ENCODE measurements at regions not wholly inside any gene's neighbourhood (a gene's known extent, or its start where the extent isn't known, plus 50 kb on each side); places are given as distances from the start of the nearest gene placed in this dataset.

DNA sequence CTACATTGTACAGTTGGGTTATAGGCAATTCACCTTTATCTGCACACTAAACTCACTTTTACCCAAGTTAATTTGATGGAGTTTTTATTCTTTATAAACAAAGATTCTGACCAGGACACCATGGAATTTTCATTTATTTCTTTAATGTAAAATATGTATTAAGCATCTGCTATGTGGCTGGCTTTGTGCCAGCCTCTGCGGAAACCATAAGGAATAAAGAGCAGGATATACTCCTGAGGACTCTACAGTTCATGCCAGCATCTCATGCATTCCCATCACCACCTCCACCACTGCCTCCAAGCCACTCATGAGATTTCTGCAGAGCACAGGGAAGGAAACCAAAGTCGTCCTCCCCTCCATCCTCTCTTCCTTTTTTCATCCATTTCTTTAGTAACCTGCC lies 100.0 kb upstream of the DBX1 start:
- ChIA-PET POLR2A (interaction anchor here (0.7 kb wide), 1 partner anchor 97 kb away, joined by 3 read pairs; no protein-coding TSS in a partner anchor), CTCF (no interaction called here)
- ATAC-seq (no peak), DNase-seq (ENCODE audit: low spot score) (no peak)
- Mint-ChIP-seq H3K4me3 (no peak overlapping the region), H3K27me3 (ENCODE audit: low read depth) (no peaks in the 10 kb centered on the region), H3K36me3 (no peaks in the 10 kb centered on the region), H3K9me3 (no peaks in the 10 kb centered on the region), H3K4me1 (no peaks in the 10 kb centered on the region), H3K27ac (no peak overlapping the region)
- TF ChIP-seq ZNF121 (CRISPR knock-in tag; IDR thresholded peaks at IDR 0.05), result no peak
- TF ChIP-seq CBFB (CRISPR knock-in tag; IDR thresholded peaks at IDR 0.05; ENCODE audit: low read depth), result no peak
- TF ChIP-seq NFATC4 (CRISPR knock-in tag; IDR thresholded peaks at IDR 0.05), result no peak
- TF ChIP-seq, protein P1, sequence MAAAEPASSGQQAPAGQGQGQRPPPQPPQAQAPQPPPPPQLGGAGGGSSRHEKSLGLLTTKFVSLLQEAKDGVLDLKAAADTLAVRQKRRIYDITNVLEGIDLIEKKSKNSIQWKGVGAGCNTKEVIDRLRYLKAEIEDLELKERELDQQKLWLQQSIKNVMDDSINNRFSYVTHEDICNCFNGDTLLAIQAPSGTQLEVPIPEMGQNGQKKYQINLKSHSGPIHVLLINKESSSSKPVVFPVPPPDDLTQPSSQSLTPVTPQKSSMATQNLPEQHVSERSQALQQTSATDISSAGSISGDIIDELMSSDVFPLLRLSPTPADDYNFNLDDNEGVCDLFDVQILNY (CRISPR knock-in tag; IDR thresholded peaks at IDR 0.05), result no peak
- TF ChIP-seq, protein P2, sequence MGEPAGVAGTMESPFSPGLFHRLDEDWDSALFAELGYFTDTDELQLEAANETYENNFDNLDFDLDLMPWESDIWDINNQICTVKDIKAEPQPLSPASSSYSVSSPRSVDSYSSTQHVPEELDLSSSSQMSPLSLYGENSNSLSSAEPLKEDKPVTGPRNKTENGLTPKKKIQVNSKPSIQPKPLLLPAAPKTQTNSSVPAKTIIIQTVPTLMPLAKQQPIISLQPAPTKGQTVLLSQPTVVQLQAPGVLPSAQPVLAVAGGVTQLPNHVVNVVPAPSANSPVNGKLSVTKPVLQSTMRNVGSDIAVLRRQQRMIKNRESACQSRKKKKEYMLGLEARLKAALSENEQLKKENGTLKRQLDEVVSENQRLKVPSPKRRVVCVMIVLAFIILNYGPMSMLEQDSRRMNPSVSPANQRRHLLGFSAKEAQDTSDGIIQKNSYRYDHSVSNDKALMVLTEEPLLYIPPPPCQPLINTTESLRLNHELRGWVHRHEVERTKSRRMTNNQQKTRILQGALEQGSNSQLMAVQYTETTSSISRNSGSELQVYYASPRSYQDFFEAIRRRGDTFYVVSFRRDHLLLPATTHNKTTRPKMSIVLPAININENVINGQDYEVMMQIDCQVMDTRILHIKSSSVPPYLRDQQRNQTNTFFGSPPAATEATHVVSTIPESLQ (CRISPR knock-in tag; IDR thresholded peaks at IDR 0.05), result no peak
- TF ChIP-seq, protein P3, sequence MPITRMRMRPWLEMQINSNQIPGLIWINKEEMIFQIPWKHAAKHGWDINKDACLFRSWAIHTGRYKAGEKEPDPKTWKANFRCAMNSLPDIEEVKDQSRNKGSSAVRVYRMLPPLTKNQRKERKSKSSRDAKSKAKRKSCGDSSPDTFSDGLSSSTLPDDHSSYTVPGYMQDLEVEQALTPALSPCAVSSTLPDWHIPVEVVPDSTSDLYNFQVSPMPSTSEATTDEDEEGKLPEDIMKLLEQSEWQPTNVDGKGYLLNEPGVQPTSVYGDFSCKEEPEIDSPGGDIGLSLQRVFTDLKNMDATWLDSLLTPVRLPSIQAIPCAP (CRISPR knock-in tag; IDR thresholded peaks at IDR 0.05), result no peak
- TF ChIP-seq, protein P4, sequence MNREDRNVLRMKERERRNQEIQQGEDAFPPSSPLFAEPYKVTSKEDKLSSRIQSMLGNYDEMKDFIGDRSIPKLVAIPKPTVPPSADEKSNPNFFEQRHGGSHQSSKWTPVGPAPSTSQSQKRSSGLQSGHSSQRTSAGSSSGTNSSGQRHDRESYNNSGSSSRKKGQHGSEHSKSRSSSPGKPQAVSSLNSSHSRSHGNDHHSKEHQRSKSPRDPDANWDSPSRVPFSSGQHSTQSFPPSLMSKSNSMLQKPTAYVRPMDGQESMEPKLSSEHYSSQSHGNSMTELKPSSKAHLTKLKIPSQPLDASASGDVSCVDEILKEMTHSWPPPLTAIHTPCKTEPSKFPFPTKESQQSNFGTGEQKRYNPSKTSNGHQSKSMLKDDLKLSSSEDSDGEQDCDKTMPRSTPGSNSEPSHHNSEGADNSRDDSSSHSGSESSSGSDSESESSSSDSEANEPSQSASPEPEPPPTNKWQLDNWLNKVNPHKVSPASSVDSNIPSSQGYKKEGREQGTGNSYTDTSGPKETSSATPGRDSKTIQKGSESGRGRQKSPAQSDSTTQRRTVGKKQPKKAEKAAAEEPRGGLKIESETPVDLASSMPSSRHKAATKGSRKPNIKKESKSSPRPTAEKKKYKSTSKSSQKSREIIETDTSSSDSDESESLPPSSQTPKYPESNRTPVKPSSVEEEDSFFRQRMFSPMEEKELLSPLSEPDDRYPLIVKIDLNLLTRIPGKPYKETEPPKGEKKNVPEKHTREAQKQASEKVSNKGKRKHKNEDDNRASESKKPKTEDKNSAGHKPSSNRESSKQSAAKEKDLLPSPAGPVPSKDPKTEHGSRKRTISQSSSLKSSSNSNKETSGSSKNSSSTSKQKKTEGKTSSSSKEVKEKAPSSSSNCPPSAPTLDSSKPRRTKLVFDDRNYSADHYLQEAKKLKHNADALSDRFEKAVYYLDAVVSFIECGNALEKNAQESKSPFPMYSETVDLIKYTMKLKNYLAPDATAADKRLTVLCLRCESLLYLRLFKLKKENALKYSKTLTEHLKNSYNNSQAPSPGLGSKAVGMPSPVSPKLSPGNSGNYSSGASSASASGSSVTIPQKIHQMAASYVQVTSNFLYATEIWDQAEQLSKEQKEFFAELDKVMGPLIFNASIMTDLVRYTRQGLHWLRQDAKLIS (CRISPR knock-in tag; IDR thresholded peaks at IDR 0.05; ENCODE audit: borderline replicate concordance), result no peak
- TF ChIP-seq FOXP1 (CRISPR knock-in tag; IDR thresholded peaks at IDR 0.05; ENCODE audit: borderline replicate concordance), result no peak
- TF ChIP-seq, protein P5, sequence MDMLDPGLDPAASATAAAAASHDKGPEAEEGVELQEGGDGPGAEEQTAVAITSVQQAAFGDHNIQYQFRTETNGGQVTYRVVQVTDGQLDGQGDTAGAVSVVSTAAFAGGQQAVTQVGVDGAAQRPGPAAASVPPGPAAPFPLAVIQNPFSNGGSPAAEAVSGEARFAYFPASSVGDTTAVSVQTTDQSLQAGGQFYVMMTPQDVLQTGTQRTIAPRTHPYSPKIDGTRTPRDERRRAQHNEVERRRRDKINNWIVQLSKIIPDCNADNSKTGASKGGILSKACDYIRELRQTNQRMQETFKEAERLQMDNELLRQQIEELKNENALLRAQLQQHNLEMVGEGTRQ (CRISPR knock-in tag; IDR thresholded peaks at IDR 0.05), result no peak
- no peak for TF ChIP-seq PRRX2 (CRISPR knock-in tag; IDR thresholded peaks at IDR 0.05)
- TF ChIP-seq, protein P6, sequence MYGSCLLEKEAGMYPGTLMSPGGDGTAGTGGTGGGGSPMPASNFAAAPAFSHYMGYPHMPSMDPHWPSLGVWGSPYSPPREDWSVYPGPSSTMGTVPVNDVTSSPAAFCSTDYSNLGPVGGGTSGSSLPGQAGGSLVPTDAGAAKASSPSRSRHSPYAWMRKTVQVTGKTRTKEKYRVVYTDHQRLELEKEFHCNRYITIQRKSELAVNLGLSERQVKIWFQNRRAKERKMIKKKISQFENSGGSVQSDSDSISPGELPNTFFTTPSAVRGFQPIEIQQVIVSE (CRISPR knock-in tag; IDR thresholded peaks at IDR 0.05; ENCODE audit: borderline replicate concordance), result no peak
- no peak for TF ChIP-seq NFYB (CRISPR knock-in tag; conservative IDR thresholded peaks at IDR 0.05; ENCODE audit: low read depth)
- TF ChIP-seq, protein P7, sequence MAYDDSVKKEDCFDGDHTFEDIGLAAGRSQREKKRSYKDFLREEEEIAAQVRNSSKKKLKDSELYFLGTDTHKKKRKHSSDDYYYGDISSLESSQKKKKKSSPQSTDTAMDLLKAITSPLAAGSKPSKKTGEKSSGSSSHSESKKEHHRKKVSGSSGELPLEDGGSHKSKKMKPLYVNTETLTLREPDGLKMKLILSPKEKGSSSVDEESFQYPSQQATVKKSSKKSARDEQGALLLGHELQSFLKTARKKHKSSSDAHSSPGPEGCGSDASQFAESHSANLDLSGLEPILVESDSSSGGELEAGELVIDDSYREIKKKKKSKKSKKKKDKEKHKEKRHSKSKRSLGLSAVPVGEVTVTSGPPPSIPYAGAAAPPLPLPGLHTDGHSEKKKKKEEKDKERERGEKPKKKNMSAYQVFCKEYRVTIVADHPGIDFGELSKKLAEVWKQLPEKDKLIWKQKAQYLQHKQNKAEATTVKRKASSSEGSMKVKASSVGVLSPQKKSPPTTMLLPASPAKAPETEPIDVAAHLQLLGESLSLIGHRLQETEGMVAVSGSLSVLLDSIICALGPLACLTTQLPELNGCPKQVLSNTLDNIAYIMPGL (CRISPR knock-in tag; IDR thresholded peaks at IDR 0.05), result no peak
- TF ChIP-seq, protein P8, sequence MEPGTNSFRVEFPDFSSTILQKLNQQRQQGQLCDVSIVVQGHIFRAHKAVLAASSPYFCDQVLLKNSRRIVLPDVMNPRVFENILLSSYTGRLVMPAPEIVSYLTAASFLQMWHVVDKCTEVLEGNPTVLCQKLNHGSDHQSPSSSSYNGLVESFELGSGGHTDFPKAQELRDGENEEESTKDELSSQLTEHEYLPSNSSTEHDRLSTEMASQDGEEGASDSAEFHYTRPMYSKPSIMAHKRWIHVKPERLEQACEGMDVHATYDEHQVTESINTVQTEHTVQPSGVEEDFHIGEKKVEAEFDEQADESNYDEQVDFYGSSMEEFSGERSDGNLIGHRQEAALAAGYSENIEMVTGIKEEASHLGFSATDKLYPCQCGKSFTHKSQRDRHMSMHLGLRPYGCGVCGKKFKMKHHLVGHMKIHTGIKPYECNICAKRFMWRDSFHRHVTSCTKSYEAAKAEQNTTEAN (CRISPR knock-in tag; IDR thresholded peaks at IDR 0.05), result no peak
- TF ChIP-seq, protein P9, sequence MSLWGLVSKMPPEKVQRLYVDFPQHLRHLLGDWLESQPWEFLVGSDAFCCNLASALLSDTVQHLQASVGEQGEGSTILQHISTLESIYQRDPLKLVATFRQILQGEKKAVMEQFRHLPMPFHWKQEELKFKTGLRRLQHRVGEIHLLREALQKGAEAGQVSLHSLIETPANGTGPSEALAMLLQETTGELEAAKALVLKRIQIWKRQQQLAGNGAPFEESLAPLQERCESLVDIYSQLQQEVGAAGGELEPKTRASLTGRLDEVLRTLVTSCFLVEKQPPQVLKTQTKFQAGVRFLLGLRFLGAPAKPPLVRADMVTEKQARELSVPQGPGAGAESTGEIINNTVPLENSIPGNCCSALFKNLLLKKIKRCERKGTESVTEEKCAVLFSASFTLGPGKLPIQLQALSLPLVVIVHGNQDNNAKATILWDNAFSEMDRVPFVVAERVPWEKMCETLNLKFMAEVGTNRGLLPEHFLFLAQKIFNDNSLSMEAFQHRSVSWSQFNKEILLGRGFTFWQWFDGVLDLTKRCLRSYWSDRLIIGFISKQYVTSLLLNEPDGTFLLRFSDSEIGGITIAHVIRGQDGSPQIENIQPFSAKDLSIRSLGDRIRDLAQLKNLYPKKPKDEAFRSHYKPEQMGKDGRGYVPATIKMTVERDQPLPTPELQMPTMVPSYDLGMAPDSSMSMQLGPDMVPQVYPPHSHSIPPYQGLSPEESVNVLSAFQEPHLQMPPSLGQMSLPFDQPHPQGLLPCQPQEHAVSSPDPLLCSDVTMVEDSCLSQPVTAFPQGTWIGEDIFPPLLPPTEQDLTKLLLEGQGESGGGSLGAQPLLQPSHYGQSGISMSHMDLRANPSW (CRISPR knock-in tag; conservative IDR thresholded peaks at IDR 0.05; ENCODE audit: low read depth), result no peak
- no peak for TF ChIP-seq NR3C1 (CRISPR knock-in tag; conservative IDR thresholded peaks at IDR 0.05; ENCODE audit: low read depth)
- TF ChIP-seq, protein P10, sequence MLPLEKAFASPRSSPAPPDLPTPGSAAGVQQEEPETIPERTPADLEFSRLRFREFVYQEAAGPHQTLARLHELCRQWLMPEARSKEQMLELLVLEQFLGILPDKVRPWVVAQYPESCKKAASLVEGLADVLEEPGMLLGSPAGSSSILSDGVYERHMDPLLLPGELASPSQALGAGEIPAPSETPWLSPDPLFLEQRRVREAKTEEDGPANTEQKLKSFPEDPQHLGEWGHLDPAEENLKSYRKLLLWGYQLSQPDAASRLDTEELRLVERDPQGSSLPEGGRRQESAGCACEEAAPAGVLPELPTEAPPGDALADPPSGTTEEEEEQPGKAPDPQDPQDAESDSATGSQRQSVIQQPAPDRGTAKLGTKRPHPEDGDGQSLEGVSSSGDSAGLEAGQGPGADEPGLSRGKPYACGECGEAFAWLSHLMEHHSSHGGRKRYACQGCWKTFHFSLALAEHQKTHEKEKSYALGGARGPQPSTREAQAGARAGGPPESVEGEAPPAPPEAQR (CRISPR knock-in tag; IDR thresholded peaks at IDR 0.05), result no peak

Data from WTC11 (cell line).